ENCODE measurements at regions not wholly inside any gene's neighbourhood (a gene's known extent, or its start where the extent isn't known, plus 50 kb on each side); places are given as distances from the start of the nearest gene placed in this dataset.

GRCh38 chr1:172893146-172893841 is 157.4 kb downstream of the TNFSF18 start:
- H2AFZ ChIP-seq (ENCODE audit: low read length), result no peak overlapping the region
- no peak overlapping the region for H3K4me2 ChIP-seq (ENCODE audit: insufficient read depth in 1 of 2, low read depth in 2 of 2, low read length in 2 of 2)
- DNase-seq (ENCODE audit: low read depth in 1 of 2, low spot score in 2 of 2) (no peak), FAIRE-seq (no peak)
- TF ChIP-seq RAD21 (IDR thresholded peaks at IDR 0.05 in 1 of 2, conservative IDR thresholded peaks at IDR 0.05 in 1 of 2; ENCODE audit: low read depth in 2 of 2, low read length in 2 of 2) (no peak), CTBP2 (IDR thresholded peaks at IDR 0.05; ENCODE audit: borderline replicate concordance, insufficient read depth, insufficient read length, low read length) (no peak), RFX5 (IDR thresholded peaks at IDR 0.05; ENCODE audit: borderline replicate concordance, low read depth, low read length) (no peak), RXRA (IDR thresholded peaks at IDR 0.05; ENCODE audit: insufficient read depth, low read depth, low read length) (no peak)
- H4K91ac ChIP-seq (replicated peaks; ENCODE audit: insufficient read length, low read length), result no peak overlapping the region
- H3K79me1 ChIP-seq (ENCODE audit: low read depth, low read length), result no peaks in the 10 kb centered on the region
- no peak overlapping the region for H4K8ac ChIP-seq (ENCODE audit: extremely low read depth, insufficient read depth, low read length)
- no peak overlapping the region for H3K9ac ChIP-seq (replicated peaks in 1 of 4; ENCODE audit: extremely low read depth in 1 of 4, low read depth in 3 of 4, low read length in 3 of 4)
- H3K4me3 ChIP-seq (ENCODE audit: extremely low read depth in 1 of 4, insufficient read depth in 2 of 4, low read depth in 3 of 4, low read length in 4 of 4), result no peak overlapping the region
- 93% methylated on average over 1 of the region's 1 CpG; no CpG with 5 or more reads in 1 of the 2 experiments for WGBS, 2 experiments (ENCODE audit: extremely low coverage in 1 of 2, insufficient coverage in 1 of 2, insufficient read length in 1 of 2, insufficient replicate concordance in 2 of 2, low coverage in 1 of 2, low lambda C conversion rate in 2 of 2, missing lambda C conversion rate in 1 of 2)
- no peak overlapping the region for H3K14ac ChIP-seq (ENCODE audit: insufficient read length)
- no peak overlapping the region for H2BK15ac ChIP-seq (ENCODE audit: low read length)
- H3K27ac ChIP-seq (ENCODE audit: low read depth, low read length), result no peak overlapping the region
- CTCF ChIA-PET (ENCODE audit: partially characterized antibody), result interaction anchor here (0.5 kb wide), 1 partner anchor 98 kb away, joined by 3 read pairs; no protein-coding TSS in a partner anchor
- H3K4me1 ChIP-seq (replicated peaks in 1 of 4; ENCODE audit: control insufficient read depth in 3 of 4, insufficient read depth in 4 of 4, low read length in 3 of 4), result peaks cover 0 to 2% (median 0%) of the 10 kb centered on the region in 4 experiments; a peak in 2 of 7 replicates
- no peak overlapping the region for H4K5ac ChIP-seq (ENCODE audit: insufficient read length, low read depth, low read length)
- no peaks in the 10 kb centered on the region for H3K36me3 ChIP-seq (ENCODE audit: control insufficient read depth in 2 of 4, insufficient read depth in 4 of 4, low read length in 3 of 4)
- H3K79me2 ChIP-seq (ENCODE audit: control insufficient read depth in 1 of 2, insufficient read depth in 2 of 2, low read length in 2 of 2), result no peaks in the 10 kb centered on the region
- no peak overlapping the region for H3K23ac ChIP-seq (ENCODE audit: insufficient read length)
- no peaks in the 10 kb centered on the region for H3K9me3 ChIP-seq (ENCODE audit: insufficient read depth in 2 of 2, low read depth in 1 of 2, low read length in 1 of 2)
- H3K18ac ChIP-seq (ENCODE audit: extremely low read depth, low read length), result no peak overlapping the region
- H3K27me3 ChIP-seq (replicated peaks in 1 of 4; ENCODE audit: control insufficient read depth in 3 of 4, extremely low read depth in 1 of 4, insufficient read depth in 3 of 4, low read length in 3 of 4), result no peaks in the 10 kb centered on the region
- H2BK12ac ChIP-seq (ENCODE audit: low read depth, low read length), result no peak overlapping the region
- no peak overlapping the region for H2BK5ac ChIP-seq (ENCODE audit: low read depth, low read length)
- H2BK20ac ChIP-seq (ENCODE audit: low read length), result no peak overlapping the region
- H2BK120ac ChIP-seq (replicated peaks; ENCODE audit: low read depth, low read length), result no peak overlapping the region
- H4K20me1 ChIP-seq (replicated peaks in 1 of 2; ENCODE audit: control insufficient read depth in 1 of 2, insufficient read depth in 2 of 2, low read length in 2 of 2), result no peaks in the 10 kb centered on the region
- H3K56ac ChIP-seq (replicated peaks; ENCODE audit: insufficient read length, low read depth, low read length), result no peak overlapping the region
- no peaks in the 10 kb centered on the region for H3K23me2 ChIP-seq (ENCODE audit: low read depth, low read length)
- H3K4ac ChIP-seq (replicated peaks; ENCODE audit: insufficient read length, low read depth, low read length), result no peak overlapping the region
- POLR2A ChIA-PET (ENCODE audit: partially characterized antibody), result no interaction called here
- no peak overlapping the region for H2AK5ac ChIP-seq (ENCODE audit: low read depth, low read length)

Measured in H1 (cell line).